Activated CD4-positive, alpha-beta T cell treated with anti-CD3 and anti-CD28 coated beads, Interleukin-2, Interleukin-4, amounts not matched to agents 100 ng/mL and 50 ng/mL, durations not matched to agents 16 hours and 8 hours (primary cell): ENCODE measurements at regions not wholly inside any gene's neighbourhood (a gene's known extent, or its start where the extent isn't known, plus 50 kb on each side); places are given as distances from the start of the nearest gene placed in this dataset.

ENCODE experiments used
- DNase-seq: peaks from one replicate; pipeline ENCODE4 v3.0.0-alpha.2; 2020; ENCODE audit warnings: low spot score

DNA sequence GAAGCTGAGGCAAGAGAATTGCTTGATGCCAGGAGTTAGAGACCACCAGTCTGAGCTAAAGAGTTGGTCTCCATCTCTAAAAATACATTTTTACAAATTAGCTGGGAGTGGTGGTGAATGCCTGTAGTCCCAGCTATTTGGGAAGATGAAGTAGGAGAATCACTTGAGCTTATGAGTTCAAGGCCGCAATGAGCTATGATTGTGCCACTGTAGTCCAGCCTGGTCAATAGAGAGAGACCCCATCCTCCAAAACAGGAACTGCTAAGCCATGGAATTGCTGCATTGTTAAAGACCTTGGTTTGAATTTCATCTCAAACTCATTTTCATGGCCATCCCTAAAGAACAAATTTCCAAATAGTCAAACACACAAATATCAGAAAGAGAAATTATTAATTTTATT lies 113.9 kb upstream of the AGTR1 start:
- no peak for DNase-seq

DNA sequence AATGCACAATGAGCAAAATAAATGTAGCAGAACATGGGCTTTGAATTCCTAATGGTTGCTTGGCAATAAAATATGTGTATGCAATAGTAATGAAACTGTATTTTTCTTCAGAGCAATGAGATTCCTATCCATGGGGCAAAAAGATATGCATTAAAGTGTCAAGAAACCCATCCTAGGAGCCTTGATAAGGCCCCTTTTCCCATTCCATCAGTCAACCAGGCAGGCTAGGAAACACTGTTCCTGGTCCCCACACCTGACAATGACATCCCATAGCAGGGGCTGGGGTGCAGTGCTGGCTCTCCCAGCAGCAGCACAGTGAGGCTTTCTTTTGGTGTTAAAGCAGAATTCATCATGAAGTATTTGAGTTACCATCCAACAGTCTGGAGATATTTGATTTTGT lies 113.3 kb upstream of the AGTR1 start:
- no peak for DNase-seq

DNA sequence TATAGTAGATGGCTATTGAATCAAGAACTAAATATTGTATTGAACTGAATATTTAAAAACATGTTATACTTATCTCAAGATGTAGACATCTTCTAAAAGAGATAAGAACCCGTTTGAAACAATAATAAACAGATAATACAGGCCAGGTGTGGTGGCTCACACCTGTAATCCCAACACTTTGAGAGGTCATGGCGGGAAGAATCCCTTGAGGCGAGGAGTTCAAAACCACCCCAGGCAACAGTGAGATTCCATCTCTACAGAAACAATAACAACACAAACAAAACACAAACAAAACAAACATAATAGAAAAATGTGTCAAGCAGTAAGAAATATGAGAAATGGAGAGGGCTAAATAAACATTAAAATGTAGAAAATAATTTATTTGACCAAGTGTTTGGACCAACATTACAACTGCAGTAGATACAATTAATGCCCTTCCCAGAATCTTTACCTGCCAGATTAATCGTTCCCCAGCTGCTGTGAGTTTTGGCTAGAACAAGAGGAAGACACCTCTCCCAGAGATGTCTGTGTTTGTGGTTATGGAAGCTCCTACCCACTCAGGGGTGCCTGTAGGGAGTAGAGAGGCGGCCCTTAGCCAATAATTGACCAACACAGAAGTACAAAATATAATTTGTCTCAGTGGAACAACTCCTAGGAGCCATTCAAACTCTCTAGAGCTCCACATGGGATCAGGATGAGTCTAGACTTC lies 111.9 kb upstream of the AGTR1 start:
- DNase-seq, result no peak

DNA sequence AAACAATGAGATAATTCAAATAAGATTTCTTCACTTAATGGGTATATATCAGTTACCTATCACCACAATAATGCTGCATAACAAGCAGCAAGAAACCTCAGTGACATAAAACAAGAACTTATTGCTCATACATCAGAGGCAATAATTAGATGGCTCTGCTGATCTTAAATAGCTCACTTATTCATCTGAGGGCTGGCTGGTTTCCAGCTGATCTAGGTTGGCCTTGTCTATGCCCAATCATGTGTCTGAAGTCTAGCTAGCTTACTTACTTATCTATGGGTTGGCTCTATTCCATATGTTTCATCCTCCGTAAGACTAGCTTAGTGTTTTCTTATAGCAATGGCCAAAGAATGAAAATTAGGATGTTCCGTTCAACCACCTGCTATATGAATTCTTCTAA lies 109.4 kb upstream of the AGTR1 start:
- no peak for DNase-seq

DNA sequence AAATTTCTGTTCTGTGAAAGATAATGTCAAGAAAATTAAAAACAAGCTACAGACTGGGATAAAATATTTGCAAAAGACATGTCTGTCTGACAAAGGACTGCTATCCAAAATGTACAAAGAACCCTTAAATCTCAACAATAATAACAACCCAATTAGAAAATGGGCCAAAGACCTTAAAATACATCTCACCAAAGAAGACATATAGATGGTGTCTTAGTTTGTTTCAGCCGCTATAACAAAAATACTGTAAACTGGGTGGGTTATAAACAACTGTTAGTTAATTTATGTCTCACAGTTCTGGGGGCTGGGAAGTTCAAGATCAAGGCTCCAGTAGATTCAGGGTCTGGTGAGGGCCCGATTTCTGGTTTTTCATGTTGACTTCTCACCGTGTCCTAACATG lies 106.2 kb upstream of the AGTR1 start:
- DNase-seq, result no peak

DNA sequence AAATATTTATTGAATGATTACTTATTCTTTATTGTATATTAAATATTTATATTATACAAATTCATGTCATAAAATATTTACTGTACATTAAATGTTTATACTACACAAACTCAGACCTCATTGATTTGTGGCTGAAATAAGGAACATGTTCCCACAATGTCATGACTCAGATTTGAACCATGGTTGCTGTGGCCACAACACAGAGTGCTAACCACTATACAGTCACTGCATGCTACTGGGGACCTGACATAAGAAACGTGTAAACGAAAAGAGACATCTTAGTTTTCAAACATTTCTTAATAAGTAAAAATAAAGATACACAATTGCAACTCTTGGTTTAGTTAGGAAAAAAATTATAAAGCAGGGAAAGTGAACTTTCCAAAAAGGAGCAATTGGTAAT lies 99.1 kb upstream of the AGTR1 start:
- no peak for DNase-seq

DNA sequence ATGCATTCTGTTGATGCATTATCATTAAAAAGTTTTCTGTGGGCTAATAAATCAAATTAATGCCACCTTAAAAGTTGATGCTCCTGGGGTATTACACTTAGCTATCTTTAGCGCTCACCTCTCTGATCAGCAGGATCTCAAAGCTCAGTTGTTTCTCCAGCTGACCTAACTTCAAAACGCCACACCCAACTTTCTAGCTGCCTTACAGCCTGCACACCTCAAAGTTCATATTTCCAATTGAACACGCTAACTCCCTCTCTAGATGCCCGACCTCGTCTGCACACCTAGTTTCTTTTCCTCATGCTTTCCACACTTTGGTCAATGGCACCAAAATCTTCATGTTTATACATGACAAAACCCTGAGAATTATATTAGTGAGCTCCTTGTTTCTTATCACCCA lies 98.2 kb upstream of the AGTR1 start:
- no peak for DNase-seq

DNA sequence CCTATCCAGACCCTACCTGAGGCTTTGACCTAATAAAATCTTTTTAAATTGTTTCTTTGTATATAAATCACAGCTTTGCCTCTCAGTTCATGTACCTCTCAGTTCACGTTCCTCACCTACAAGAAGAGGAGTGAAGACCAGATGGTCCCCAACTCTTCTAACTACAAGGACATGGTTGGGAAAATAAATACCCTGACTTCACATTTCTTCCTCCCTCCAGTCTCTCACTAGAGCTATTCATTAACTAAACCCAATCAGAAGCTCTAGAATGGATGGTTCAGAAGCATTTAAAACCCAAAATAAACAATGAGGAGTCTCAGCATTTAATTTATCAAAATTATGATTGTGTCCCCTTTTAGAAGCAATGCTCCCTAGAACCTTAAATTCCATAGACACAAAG lies 97.3 kb upstream of the AGTR1 start:
- no peak for DNase-seq

DNA sequence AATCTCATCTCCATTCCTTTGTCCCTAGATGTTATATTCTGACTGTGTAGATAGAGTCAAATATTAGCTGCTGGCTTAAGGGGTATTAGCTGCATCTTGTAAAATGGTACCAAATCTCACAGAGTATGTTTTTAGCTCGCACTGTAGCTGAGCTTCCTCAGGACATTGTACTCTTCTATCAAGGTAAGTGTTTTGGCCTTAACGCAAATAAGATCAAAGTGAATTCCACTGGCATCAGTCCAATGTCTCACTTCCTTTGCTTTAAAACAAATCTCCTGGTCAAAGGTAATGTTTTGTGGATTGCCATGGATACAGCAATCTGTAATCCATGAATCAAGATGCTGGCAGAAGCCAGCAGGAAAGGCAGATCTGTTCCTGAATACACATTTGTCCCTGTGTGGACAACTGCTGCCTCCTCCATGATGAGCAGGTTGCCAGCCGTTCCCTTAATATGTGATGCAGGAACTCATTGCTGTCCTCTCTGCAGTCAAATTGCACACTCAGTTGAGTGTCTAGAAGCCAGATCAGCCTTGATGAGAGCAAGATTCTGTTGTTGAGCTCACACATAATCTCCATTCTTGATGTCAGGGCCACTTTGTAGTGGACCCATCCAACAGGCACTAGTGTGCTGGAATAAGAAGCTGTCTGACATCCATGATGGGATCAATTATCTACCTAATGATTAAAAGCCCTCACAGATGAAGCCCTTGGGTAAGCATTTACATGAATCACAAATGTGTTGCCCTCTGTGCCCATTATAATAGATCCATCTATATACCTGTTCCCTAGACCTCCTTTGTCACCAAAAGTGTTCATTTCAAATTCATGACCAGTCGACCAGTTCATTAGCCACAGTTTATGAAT lies 96.6 kb upstream of the AGTR1 start:
- DNase-seq, result no peak

DNA sequence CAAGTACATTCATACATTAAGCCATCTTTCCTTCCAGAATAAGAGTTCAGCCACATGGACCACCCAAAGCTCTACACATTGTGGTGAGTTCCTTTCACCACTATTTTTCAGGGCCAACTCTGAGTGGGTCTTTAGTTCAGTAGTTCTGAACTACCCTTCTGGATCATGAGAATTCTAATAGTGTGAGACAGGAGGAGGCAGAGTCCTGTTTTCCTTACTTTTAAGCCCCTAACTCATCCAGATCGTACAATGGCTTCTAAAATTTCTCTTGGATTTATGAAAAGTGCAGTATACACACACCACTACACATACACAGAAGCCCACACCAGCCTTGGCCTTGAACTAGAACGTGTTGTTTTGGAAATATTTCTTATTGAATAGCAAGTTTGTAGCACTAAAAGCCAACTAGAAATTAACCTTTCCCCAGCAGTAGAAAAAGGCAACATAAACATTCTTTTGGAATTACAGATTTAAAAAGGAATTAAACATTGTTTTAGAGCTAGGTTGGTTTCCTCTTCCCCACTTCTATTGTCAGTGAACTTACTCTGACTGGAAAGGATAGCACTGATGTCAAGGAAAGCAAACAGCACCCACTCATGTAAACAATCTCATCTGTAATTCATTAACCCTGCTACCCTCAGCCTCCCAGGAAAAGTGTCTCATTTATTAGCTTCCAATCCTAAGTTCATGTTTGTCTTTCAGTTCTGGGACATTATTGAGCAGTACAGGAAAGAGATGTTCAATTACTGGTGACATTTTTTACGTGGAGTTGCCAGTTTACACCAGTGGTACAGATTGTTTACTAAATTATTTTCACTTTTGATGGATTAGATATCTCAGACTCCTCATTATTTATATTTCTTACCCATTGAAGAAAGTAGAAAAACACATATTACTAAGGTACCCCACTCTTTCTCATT lies 95.7 kb upstream of the AGTR1 start:
- no peak for DNase-seq

DNA sequence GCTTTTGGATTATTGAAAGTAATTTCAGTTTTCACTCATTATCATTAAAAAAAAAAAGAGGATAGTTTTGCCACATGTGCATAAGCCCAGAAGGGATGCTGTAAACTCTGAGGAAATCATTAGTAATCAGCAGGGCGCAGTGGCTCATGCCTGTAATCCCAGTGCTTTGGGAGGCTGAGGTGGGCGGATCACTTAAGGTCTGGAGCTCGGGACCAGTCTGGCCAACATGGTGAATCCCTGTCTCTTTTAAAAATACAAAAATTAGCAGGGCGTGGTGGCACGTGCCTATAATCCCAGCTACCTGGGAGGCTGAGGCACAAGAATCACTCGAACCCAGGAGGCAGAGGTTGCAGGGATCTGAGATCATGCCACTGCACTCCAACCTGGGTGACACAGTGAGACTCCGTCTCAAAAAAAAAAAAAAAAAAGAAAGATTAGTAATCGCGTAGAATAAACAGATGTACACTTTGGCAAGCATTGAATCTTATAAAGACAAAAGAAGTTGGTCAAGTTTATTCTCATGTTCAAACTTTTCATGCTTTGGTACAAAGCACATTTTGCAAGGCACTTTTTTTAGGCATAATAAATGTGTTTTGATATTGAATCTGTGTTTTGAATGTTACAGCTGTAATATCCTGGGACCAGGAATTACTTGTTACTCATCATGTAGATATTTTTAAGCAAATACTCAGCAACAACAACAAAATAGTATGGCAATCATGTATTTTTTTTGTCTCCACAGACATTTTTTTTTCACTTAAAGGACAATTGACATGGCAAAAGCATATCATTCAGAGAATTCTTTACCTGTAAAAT lies 93.2 kb upstream of the AGTR1 start:
- no peak for DNase-seq

DNA sequence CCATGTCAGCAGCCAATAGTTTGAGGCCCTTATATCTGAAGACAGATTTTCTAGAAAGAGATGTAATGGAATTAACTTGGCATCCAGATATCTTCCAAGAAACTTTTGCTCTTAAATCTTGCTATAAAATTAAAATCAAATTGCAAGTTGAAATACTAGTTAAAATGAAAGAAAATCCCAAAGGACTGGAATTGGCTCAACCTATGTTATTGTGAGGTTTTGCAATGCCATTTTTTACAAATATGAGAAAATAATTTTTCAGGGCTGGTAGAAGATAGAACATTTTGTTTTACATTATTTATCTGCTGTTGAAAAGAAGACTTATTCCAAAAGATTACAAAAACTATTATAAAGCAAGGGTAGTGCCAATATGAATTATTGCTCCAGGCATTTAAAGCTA lies 92.2 kb upstream of the AGTR1 start:
- DNase-seq, result no peak

DNA sequence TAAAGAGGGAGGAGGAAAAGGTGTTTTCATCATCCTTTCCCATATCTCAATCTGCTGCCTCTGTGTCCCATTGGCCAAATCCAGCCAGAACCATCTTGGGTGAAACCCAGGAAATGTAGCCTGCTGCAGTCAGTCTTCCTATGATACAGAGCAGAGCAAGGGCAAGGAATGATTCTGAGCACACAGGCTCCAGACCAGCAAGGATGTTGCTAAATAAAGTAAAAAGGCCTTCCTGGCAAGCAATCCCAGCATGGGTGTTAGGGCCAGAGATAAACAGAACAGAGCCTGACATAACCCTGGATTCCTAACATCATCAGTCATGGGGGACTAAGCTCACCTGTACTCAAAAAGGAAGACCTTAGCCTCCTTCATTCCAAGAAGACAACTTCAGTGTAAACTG lies 90.7 kb upstream of the AGTR1 start:
- no peak for DNase-seq

DNA sequence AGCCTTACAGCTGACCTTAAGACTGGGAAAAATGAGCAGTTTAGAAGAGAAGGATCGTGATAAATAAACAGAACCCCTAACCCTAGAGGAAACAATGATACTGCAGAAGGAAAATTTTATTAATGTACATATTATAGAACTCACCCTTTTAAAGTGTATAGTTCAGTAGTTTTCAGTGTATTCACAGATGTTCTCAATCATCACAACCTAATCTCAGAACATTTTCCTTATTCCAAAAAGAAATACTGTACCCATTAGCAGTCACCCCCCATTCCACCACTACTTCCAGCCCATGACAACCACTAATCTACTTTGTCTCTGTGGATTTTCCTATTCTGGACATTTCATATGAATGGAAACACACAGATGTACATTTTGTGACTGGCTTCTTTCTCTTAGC lies 90.2 kb upstream of the AGTR1 start:
- DNase-seq, result no peak

DNA sequence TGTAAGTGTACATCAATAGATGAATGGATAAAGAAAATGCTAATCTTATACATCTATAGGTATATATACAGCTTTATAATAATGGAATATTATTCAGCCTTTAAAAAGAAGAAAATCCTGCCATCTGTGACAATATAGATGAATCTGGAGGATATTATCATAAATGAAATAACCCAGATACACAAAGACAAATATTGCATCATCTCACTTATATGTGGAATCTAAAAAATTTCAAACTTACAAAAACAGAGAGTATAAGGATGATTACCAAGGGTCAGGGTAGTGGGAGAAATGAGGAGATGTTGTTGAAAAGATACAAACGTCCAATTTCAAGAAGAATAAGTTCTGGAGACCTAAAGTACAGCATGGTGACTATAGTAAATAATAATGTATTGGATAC lies 85.4 kb upstream of the AGTR1 start:
- no peak for DNase-seq

DNA sequence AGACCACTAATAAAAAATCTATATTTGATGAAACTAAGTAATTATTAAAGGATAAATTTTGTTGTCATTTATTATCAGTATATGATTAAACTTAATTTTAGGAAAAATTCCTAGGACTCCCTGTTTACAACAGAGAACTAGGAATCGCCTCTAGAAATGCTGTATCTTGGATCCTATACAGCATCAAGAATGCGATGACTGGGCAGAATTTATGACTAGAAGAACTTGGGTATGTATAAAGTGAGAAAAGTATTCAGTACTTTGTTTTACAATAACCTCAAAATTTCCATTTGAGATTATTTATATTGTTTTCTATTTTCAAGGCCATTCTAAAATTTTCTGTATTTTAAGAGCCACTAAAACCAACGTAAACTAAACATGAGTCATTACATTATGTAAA lies 82.3 kb upstream of the AGTR1 start:
- no peak for DNase-seq

DNA sequence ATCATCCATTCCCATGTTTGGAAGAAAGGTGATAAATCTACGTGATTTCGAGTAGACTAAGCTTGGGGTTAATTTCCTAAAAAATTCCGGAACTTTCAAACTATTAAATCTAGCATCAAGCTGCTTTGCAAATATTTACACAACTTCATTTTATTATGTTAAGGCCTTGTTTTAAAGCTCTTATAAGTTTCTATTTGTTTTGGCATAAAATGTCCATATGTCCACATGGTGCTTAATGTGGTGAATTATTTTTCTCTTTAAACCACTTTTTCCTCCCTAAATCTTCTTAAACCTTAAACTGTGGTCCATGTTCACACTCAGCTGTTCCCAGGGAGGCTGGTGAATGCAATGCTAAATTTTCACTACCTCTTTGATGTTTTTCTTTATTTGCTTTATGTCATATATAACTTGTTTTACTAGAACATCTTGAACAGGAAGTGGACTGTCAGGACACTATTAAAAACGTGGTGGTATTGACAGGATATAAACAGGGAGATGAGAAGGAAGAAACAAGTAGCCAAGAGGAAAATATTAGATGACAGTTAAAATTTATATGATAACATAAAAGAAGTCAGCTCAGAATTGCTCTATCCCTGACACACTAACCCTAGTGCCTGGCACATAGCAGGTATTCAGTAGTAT lies 72.5 kb upstream of the AGTR1 start:
- DNase-seq, result no peak

DNA sequence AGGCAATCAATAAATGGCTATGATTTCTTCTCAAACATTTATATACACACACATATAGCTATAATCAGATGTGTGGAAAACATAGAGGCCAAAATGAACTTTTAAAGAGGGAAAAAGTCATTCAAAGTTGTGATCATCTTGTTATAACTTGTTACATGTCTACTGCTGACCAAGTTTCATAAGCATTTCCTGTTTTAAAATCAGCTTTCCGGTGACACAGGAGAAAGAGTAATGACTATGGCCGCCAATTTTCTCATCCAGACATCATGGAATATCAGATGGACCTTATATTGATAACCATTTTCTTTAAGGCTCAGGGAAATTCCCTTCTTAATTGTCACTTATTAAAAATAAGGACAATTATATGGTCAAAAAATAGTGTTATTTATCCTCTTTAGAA lies 71.7 kb upstream of the AGTR1 start:
- no peak for DNase-seq

DNA sequence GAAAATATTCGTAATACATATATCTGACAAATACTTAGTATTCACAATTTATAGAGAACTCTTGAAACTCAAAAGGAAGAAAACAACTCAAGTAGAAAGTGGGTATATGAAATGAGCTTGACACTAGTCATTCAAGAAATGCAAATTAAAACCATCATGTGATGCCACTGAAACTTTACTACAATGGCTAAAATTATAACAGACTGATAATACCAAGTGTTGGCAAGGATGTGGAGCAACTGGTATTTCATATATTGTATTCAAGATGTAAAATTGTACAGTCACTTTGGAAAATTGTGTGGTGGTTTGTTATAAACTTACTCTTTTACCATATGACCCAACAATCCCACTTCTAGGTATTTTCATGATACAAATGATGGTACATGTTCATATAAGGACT lies 68.7 kb upstream of the AGTR1 start:
- no peak for DNase-seq

DNA sequence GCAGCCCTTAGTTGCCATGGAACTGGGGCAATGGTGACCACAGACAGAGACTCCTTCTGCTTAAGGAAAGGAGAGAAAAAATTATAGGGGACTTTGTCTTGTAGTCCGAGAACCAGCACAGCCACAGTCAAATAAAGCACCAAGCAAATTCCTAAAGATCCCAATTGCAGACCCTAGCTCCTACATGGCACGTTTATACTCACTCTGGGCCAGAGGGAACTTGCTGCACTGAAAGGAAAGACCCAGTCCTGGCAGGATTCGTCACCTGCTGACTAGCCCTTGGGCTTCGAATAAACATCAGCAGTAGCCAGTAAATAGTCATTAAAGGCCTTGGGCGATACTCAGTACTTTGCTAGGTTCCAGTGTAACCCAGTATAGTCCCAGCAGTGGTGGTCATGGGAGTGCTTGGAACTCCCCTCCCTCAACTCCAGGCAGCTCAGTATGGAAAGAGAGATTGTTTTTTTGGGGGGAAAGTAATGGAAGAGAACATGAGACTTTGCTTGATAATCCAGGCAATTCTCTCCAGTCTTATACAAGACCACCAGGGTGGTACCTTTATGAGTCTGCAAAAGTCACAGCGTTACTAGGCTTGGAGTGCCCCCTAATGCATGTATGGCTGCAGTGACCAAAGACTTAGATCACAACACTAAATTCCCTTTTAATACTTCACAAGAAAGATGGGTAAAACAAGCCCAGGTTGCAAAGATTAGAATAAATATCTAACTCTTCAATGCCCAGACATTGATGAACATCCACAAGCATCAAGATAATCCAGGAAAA lies 66.4 kb upstream of the AGTR1 start:
- no peak for DNase-seq

DNA sequence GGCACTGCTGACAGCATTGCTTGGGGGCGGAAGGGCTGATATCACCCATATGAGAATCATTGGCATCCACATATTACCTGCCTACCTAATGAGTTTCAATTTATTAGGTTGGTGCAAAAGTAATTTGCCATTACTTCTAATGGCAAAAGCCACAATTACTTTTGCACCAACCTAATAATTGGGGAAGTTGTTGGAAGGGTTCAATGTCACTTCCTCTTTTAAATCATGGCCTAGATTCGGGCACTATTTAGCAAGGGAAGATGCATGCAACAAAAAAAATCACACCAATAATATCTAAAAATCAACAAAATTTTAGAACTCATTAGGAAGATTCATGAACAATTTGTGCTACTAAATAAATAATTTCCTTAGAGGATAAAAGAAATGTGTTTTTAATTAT lies 56.0 kb upstream of the AGTR1 start:
- no peak for DNase-seq
